HEK293 (cell line): ENCODE measurements at regions not wholly inside any gene's neighbourhood (a gene's known extent, or its start where the extent isn't known, plus 50 kb on each side); places are given as distances from the start of the nearest gene placed in this dataset.

ENCODE experiments used
- BCL6B ChIP-seq: fragments of 450-650 bp; formaldehyde crosslinking; IDR thresholded peaks from 2 replicates; pipeline ENCODE4 v1.5.1; 2017; ENCODE audit warnings: missing biosample characterization, missing genetic modification characterization
- IKZF3 ChIP-seq: fragments of 450-650 bp; IDR thresholded peaks from 2 replicates; pipeline ENCODE4 v1.5.0; 2018; ENCODE audit warnings: missing biosample characterization, mild to moderate bottlenecking, missing genetic modification characterization, moderate library complexity
- MEIS1 ChIP-seq: sonication (generic); formaldehyde crosslinking; IDR thresholded peaks from 2 replicates; pipeline ENCODE4 v1.8.1; 2022; ENCODE audit warnings: missing genetic modification reagents, mild to moderate bottlenecking, borderline replicate concordance
- SCRT2 ChIP-seq: fragments of 450-650 bp; formaldehyde crosslinking; IDR thresholded peaks from 2 replicates; pipeline ENCODE4 v1.5.1; 2016; ENCODE audit warnings: missing biosample characterization, missing genetic modification characterization
- SP2 ChIP-seq: fragments of 450-650 bp; formaldehyde crosslinking; IDR thresholded peaks from 2 replicates; pipeline ENCODE4 v1.5.1; 2016; ENCODE audit warnings: missing biosample characterization, missing genetic modification characterization
- TRIM28 ChIP-seq: IDR thresholded peaks from 2 replicates; pipeline ENCODE4 v1.6.1; 2011; ENCODE audit warnings: low read length, control low read depth, borderline replicate concordance
- YY2 ChIP-seq: fragments of 450-650 bp; formaldehyde crosslinking; IDR thresholded peaks from 2 replicates; pipeline ENCODE4 v1.5.1; 2016; ENCODE audit warnings: missing biosample characterization, missing genetic modification characterization
- ZBTB7A ChIP-seq: fragments of 450-650 bp; formaldehyde crosslinking; IDR thresholded peaks from 2 replicates; pipeline ENCODE4 v1.5.1; 2016; ENCODE audit warnings: low read depth, missing biosample characterization, missing genetic modification characterization
- ZNF114 ChIP-seq: fragments of 450-650 bp; formaldehyde crosslinking; IDR thresholded peaks from 2 replicates; pipeline ENCODE4 v1.5.0; 2017; ENCODE audit warnings: missing biosample characterization, missing genetic modification characterization
- ZNF2 ChIP-seq: fragments of 450-650 bp; formaldehyde crosslinking; IDR thresholded peaks from 2 replicates; pipeline ENCODE4 v1.5.1; 2016; ENCODE audit warnings: missing biosample characterization, missing genetic modification characterization
- ZNF211 ChIP-seq: fragments of 450-650 bp; formaldehyde crosslinking; IDR thresholded peaks from 2 replicates; pipeline ENCODE4 v1.5.1; 2016; ENCODE audit warnings: low read depth, missing biosample characterization, missing genetic modification characterization
- ZNF23 ChIP-seq: fragments of 450-650 bp; formaldehyde crosslinking; IDR thresholded peaks from 2 replicates; pipeline ENCODE4 v1.5.1; 2016; ENCODE audit warnings: missing biosample characterization, missing genetic modification characterization, borderline replicate concordance
- ZNF24 ChIP-seq: fragments of 450-650 bp; formaldehyde crosslinking; IDR thresholded peaks from 2 replicates; pipeline ENCODE4 v1.5.1; 2016; ENCODE audit warnings: missing biosample characterization, missing genetic modification characterization
- ZNF266 ChIP-seq: fragments of 450-650 bp; formaldehyde crosslinking; IDR thresholded peaks from 2 replicates; pipeline ENCODE4 v1.5.1; 2016; ENCODE audit warnings: missing biosample characterization, missing genetic modification characterization, low read depth
- ZNF354C ChIP-seq: fragments of 450-650 bp; formaldehyde crosslinking; IDR thresholded peaks from 2 replicates; pipeline ENCODE4 v1.5.1; 2016; ENCODE audit warnings: missing biosample characterization, missing genetic modification characterization, low read depth, borderline replicate concordance
- ZNF366 ChIP-seq: fragments of 450-650 bp; formaldehyde crosslinking; conservative IDR thresholded peaks from 2 replicates; pipeline ENCODE4 v1.5.1; 2016; ENCODE audit warnings: missing biosample characterization, missing genetic modification characterization
- ZNF391 ChIP-seq: fragments of 450-650 bp; formaldehyde crosslinking; IDR thresholded peaks from 2 replicates; pipeline ENCODE4 v1.5.1; 2016; ENCODE audit warnings: low read depth, missing biosample characterization, missing genetic modification characterization, borderline replicate concordance
- ZNF398 ChIP-seq: fragments of 450-650 bp; formaldehyde crosslinking; IDR thresholded peaks from 2 replicates; pipeline ENCODE4 v1.5.1; 2017; ENCODE audit warnings: missing biosample characterization, missing genetic modification characterization
- ZNF501 ChIP-seq: fragments of 450-650 bp; formaldehyde crosslinking; IDR thresholded peaks from 2 replicates; pipeline ENCODE4 v1.5.1; 2016; ENCODE audit warnings: missing biosample characterization, missing genetic modification characterization
- ZNF514 ChIP-seq: fragments of 450-650 bp; formaldehyde crosslinking; IDR thresholded peaks from 2 replicates; pipeline ENCODE4 v1.5.1; 2016; ENCODE audit warnings: missing biosample characterization, missing genetic modification characterization
- ZNF518A ChIP-seq: fragments of 450-650 bp; formaldehyde crosslinking; conservative IDR thresholded peaks from 2 replicates; pipeline ENCODE4 v1.5.1; 2016; ENCODE audit warnings: low read depth, missing biosample characterization, missing genetic modification characterization
- ZNF626 ChIP-seq: fragments of 450-650 bp; sonication (Bioruptor Pico); formaldehyde crosslinking; IDR thresholded peaks from 2 replicates; pipeline ENCODE4 v1.5.1; 2018; ENCODE audit warnings: missing biosample characterization, missing genetic modification characterization, inconsistent platforms
- ZNF629 ChIP-seq: fragments of 450-650 bp; formaldehyde crosslinking; IDR thresholded peaks from 2 replicates; pipeline ENCODE4 v1.5.1; 2017; ENCODE audit warnings: missing biosample characterization, missing genetic modification characterization
- ZNF658 ChIP-seq: fragments of 450-650 bp; formaldehyde crosslinking; IDR thresholded peaks from 2 replicates; pipeline ENCODE4; 2016; ENCODE audit warnings: missing biosample characterization, missing genetic modification characterization
- ZNF747 ChIP-seq: fragments of 450-650 bp; formaldehyde crosslinking; IDR thresholded peaks from 2 replicates; pipeline ENCODE4 v1.5.1; 2016; ENCODE audit warnings: missing biosample characterization, missing genetic modification characterization
- ZNF777 ChIP-seq: fragments of 450-650 bp; formaldehyde crosslinking; IDR thresholded peaks from 2 replicates; pipeline ENCODE4 v1.5.1; 2017; ENCODE audit warnings: missing biosample characterization, missing genetic modification characterization, borderline replicate concordance
- ZNF785 ChIP-seq: fragments of 450-650 bp; formaldehyde crosslinking; IDR thresholded peaks from 2 replicates; pipeline ENCODE4 v1.5.1; 2016; ENCODE audit warnings: missing biosample characterization, missing genetic modification characterization
- TF ChIP-seq, protein P1 (sequence below): fragments of 450-650 bp; formaldehyde crosslinking; IDR thresholded peaks from 2 replicates; pipeline ENCODE4 v1.5.1; 2017; ENCODE audit warnings: missing biosample characterization, missing genetic modification characterization
- TF ChIP-seq, protein P2 (sequence below): fragments of 450-650 bp; IDR thresholded peaks from 2 replicates; pipeline ENCODE4 v1.5.1; 2018; ENCODE audit warnings: missing biosample characterization, mild to moderate bottlenecking, missing genetic modification characterization

DNA sequence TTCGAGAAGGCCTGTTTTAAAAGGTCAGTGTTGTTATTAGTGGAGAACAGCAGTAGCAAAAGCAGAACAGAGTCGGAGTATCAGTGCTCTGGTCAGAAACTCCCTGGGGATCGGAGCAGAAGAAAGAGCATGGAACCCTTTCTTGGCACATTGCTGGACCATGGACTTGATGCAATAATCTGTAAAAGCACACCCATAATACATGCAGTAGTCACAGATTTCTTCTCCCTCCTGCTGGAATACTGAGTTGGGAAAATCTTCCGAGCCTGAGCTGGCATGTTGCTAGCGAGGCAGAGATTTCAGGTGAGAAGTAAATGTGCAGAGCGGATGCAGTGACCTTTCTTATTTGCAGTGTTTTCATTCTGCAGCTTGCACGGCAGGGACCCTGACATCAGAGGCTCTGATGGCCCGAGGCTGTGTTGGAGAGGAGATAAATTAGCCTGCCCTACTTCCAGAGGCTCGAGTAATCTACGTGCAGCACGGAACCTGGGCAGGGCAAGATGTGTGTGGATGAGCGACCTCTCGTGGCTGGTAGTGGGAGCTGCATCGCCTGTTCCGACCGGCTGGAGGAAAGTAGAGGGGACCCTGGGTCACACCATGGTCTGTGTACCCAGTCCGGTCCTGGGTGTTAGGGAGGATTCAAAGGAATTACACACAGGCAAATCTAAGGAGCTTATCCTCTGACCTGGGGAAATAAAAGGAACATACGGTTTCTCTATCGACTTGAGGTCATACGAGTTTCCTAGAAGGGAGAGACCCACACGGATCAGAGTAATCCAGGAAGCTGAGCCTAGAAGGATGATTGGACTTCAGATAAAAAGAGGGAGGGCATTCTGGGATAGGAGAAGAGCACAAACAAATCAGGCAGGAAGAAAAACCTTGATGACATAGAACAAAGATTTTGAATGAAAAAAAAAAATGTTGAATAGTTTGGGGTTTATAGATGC is 137.0 kb upstream of the STMND1 start (continued):
- TF ChIP-seq, protein P1, sequence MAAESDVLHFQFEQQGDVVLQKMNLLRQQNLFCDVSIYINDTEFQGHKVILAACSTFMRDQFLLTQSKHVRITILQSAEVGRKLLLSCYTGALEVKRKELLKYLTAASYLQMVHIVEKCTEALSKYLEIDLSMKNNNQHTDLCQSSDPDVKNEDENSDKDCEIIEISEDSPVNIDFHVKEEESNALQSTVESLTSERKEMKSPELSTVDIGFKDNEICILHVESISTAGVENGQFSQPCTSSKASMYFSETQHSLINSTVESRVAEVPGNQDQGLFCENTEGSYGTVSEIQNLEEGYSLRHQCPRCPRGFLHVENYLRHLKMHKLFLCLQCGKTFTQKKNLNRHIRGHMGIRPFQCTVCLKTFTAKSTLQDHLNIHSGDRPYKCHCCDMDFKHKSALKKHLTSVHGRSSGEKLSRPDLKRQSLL (tag by site-specific recombination): no peak
- TF ChIP-seq ZNF114 (tag by site-specific recombination): no peak
- no peak for TF ChIP-seq ZNF777
- peak; percentile 66; the same call in 1 of the 2 replicates for TF ChIP-seq ZNF24 (tag by site-specific recombination)
- no peak for TF ChIP-seq SCRT2 (tag by site-specific recombination)
- peak; percentile 33 for TF ChIP-seq BCL6B
- TF ChIP-seq ZNF658 (tag by site-specific recombination): no peak
- no peak for TF ChIP-seq ZNF626
- TF ChIP-seq MEIS1 (CRISPR knock-in tag): no peak
- TF ChIP-seq ZNF785 (tag by site-specific recombination): no peak
- peak; percentile 97 for TF ChIP-seq ZNF2 (tag by site-specific recombination)
- no peak for TF ChIP-seq ZNF514
- no peak for TF ChIP-seq ZNF266 (tag by site-specific recombination)
- no peak for TF ChIP-seq ZNF354C
- TF ChIP-seq ZNF501 (tag by site-specific recombination): no peak; the same call in none of the 2 replicates
- no peak for TF ChIP-seq ZNF747 (tag by site-specific recombination)
- TF ChIP-seq YY2 (tag by site-specific recombination): no peak
- no peak for TF ChIP-seq ZNF518A (tag by site-specific recombination)
- peak; percentile 89; the same call in 1 of the 2 replicates for TF ChIP-seq ZNF391
- TF ChIP-seq, protein P2, sequence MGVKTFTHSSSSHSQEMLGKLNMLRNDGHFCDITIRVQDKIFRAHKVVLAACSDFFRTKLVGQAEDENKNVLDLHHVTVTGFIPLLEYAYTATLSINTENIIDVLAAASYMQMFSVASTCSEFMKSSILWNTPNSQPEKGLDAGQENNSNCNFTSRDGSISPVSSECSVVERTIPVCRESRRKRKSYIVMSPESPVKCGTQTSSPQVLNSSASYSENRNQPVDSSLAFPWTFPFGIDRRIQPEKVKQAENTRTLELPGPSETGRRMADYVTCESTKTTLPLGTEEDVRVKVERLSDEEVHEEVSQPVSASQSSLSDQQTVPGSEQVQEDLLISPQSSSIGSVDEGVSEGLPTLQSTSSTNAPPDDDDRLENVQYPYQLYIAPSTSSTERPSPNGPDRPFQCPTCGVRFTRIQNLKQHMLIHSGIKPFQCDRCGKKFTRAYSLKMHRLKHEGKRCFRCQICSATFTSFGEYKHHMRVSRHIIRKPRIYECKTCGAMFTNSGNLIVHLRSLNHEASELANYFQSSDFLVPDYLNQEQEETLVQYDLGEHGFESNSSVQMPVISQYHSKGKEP (tag by site-specific recombination): peak; percentile 99
- TF ChIP-seq SP2 (tag by site-specific recombination): no peak
- TF ChIP-seq ZNF23 (tag by site-specific recombination): no peak
- TF ChIP-seq ZBTB7A (tag by site-specific recombination): no peak
- peak; percentile 73 for TF ChIP-seq ZNF366 (tag by site-specific recombination)
- no peak for TF ChIP-seq ZNF211 (tag by site-specific recombination)
- no peak for TF ChIP-seq ZNF398 (tag by site-specific recombination)
- TF ChIP-seq ZNF629: peak; percentile 86
- TF ChIP-seq IKZF3 (tag by site-specific recombination): peak; percentile 99
- peak; percentile 96 for TF ChIP-seq TRIM28
